IMR-90 (cell line): ENCODE measurements at regions not wholly inside any gene's neighbourhood (a gene's known extent, or its start where the extent isn't known, plus 50 kb on each side); places are given as distances from the start of the nearest gene placed in this dataset.

Source experiments
- ATAC-seq: fragments of 200-7000 bp; cut with Tn5 transposase; 2 replicates; pipeline ENCODE4 v1.9.1; 2020; ENCODE audit warnings: low read depth, mild to moderate bottlenecking, moderate library complexity
- BruUV-seq: library from RNA; stranded (reverse); fragments of 400-500 nt; replicated peaks from 2 replicates; lab custom pipeline; 2021; lab: Mats Ljungman, UMichigan
- CTCF ChIA-PET: fragments of 300-600 bp; formaldehyde crosslinking; extraction: SDS; loops from one replicate; lab custom pipeline; 2021; ENCODE audit warnings: antibody characterized with exemption; lab: Yijun Ruan, JAX
- POLR2A ChIA-PET: fragments of 300-600 bp; sonication (Branson Sonifier 250); formaldehyde crosslinking; loops from one replicate; lab custom pipeline; 2022; ENCODE audit warnings: antibody characterized with exemption; ENCODE audit not compliant: unreplicated experiment; lab: Charles Lee
- DNase-seq: peaks from one replicate; pipeline ENCODE4 v3.0.0; 2013
- H2AFZ ChIP-seq: replicated peaks from 2 replicates; pipeline ENCODE3; 2013; ENCODE audit warnings: low read length, mild to moderate bottlenecking; ENCODE audit not compliant: poor library complexity
- H2AK5ac ChIP-seq: 2 replicates; pipeline ENCODE4 v1.6.1; 2013; ENCODE audit warnings: low read depth, low read length, inconsistent platforms
- H2AK9ac ChIP-seq: replicated peaks from 2 replicates; pipeline ENCODE3; 2013; ENCODE audit warnings: mild to moderate bottlenecking, low read depth, low read length, moderate library complexity; ENCODE audit not compliant: poor library complexity
- H2BK120ac ChIP-seq: 2 replicates; pipeline ENCODE4 v1.6.1; 2013; ENCODE audit warnings: low read depth, low read length, inconsistent platforms
- H2BK15ac ChIP-seq: 3 replicates; pipeline ENCODE4 v1.6.1; 2013; ENCODE audit warnings: low read depth, low read length, inconsistent platforms
- H2BK20ac ChIP-seq: 2 replicates; pipeline ENCODE4 v1.6.1; 2013; ENCODE audit warnings: low read depth, mild to moderate bottlenecking, inconsistent platforms, low read length, moderate library complexity
- H2BK5ac ChIP-seq: 2 replicates; pipeline ENCODE4 v1.6.1; 2013; ENCODE audit warnings: mild to moderate bottlenecking, low read depth, low read length, inconsistent platforms; ENCODE audit not compliant: poor library complexity, severe bottlenecking
- H3K14ac ChIP-seq: replicated peaks from 2 replicates; pipeline ENCODE4 v1.6.1; 2013; ENCODE audit warnings: low read depth, low read length, inconsistent platforms
- H3K18ac ChIP-seq: 2 replicates; pipeline ENCODE4 v1.6.1; 2013; ENCODE audit warnings: low read depth, low read length, control low read depth
- H3K23ac ChIP-seq: 2 replicates; pipeline ENCODE4 v1.6.1; 2013; ENCODE audit warnings: low read depth, low read length, inconsistent platforms
- H3K27ac ChIP-seq: 2 replicates; pipeline ENCODE4 v1.5.1; 2013; ENCODE audit warnings: mild to moderate bottlenecking, control low read depth, low read length; ENCODE audit not compliant: insufficient read depth
- H3K27me3 ChIP-seq: 2 replicates; pipeline ENCODE4 v1.6.1; 2013; ENCODE audit warnings: low read length; ENCODE audit not compliant: control insufficient read depth, insufficient read depth
- H3K36me3 ChIP-seq: 2 replicates; pipeline ENCODE4 v1.6.1; 2013; ENCODE audit warnings: low read length, mixed read lengths; ENCODE audit not compliant: control insufficient read depth, insufficient read depth
- H3K4ac ChIP-seq: 2 replicates; pipeline ENCODE4 v1.6.1; 2013; ENCODE audit warnings: low read depth, low read length, inconsistent platforms
- H3K4me1 ChIP-seq: 2 replicates; pipeline ENCODE4 v1.6.1; 2013; ENCODE audit warnings: low read length, mixed read lengths; ENCODE audit not compliant: control insufficient read depth, insufficient read depth
- H3K4me2 ChIP-seq: 2 replicates; pipeline ENCODE4 v1.6.1; 2013; ENCODE audit warnings: low read depth, mild to moderate bottlenecking, control low read depth, low read length, moderate library complexity
- H3K4me3 ChIP-seq: 2 replicates; pipeline ENCODE4 v1.5.1; 2013; ENCODE audit warnings: low read depth, mild to moderate bottlenecking, control low read depth, low read length, moderate library complexity; ENCODE audit not compliant: insufficient read depth
- H3K56ac ChIP-seq: 2 replicates; pipeline ENCODE4 v1.6.1; 2013; ENCODE audit warnings: low read length, inconsistent platforms; ENCODE audit not compliant: insufficient read depth; ENCODE audit errors: extremely low read depth
- H3K79me1 ChIP-seq, 2 experiments: 2 replicates each; pipeline ENCODE4 v1.6.1; 2013; ENCODE audit warnings: low read length in 2 of 2, inconsistent platforms in 1 of 2, low read depth in 1 of 2
- H3K9ac ChIP-seq: 2 replicates; pipeline ENCODE4 v1.6.1; 2013; ENCODE audit warnings: low read depth, low read length, control low read depth
- H3K9me1 ChIP-seq: 2 replicates; pipeline ENCODE4 v1.6.1; 2013; ENCODE audit warnings: low read length, inconsistent platforms; ENCODE audit not compliant: insufficient read depth
- H3K9me3 ChIP-seq: 2 replicates; pipeline ENCODE4 v1.6.1; 2013; ENCODE audit warnings: low read length; ENCODE audit not compliant: control insufficient read depth, insufficient read depth
- H4K20me1 ChIP-seq: 2 replicates; pipeline ENCODE4 v1.6.1; 2013; ENCODE audit warnings: low read length, inconsistent platforms; ENCODE audit not compliant: insufficient read depth
- H4K5ac ChIP-seq: 2 replicates; pipeline ENCODE4 v1.6.1; 2013; ENCODE audit warnings: mild to moderate bottlenecking, low read depth, low read length, control low read depth
- H4K8ac ChIP-seq, 2 experiments: 2 replicates each; pipeline ENCODE4 v1.6.1; 2013; ENCODE audit warnings: low read depth in 2 of 2, low read length in 2 of 2, control low read depth in 1 of 2, inconsistent platforms in 1 of 2
- H4K91ac ChIP-seq: 2 replicates; pipeline ENCODE4 v1.6.1; 2013; ENCODE audit warnings: low read depth, low read length, inconsistent platforms; ENCODE audit not compliant: insufficient read depth
- RAD21 ChIP-seq: IDR thresholded peaks from 2 replicates; pipeline ENCODE4 v1.6.1; 2012; ENCODE audit warnings: low read length, improper control_type of control experiment
- SMC3 ChIP-seq: fragments of 150-350 bp; IDR thresholded peaks from 2 replicates; pipeline ENCODE4 v1.6.1; 2016; ENCODE audit warnings: low read depth, mild to moderate bottlenecking, antibody characterized with exemption, low read length, moderate library complexity
- WGBS, 2 experiments: methylation state at CpG; one replicate each; pipeline versions ENCODE4 v1.1.5 to v1.1.7; 2013; ENCODE audit warnings: missing lambda C conversion rate in 2 of 2; ENCODE audit not compliant: insufficient read length in 1 of 2; ENCODE audit errors: extremely low coverage in 2 of 2; 5-methylcytosine and 5-hydroxymethylcytosine counted together
- dilution Hi-C: fragments of 300-500 bp; cut with HindIII; formaldehyde crosslinking; loops from one replicate; pipeline ENCODE4 v1.14.3; 2018; ENCODE audit warnings: low sequenced_read_pairs; ENCODE audit not compliant: unreplicated experiment
- in situ Hi-C: fragments of 300-500 bp; cut with MboI; formaldehyde crosslinking; loops from 3 replicates; pipeline ENCODE4 v1.14.3; 2019; ENCODE audit warnings: low sequenced_read_pairs, inconsistent platforms, mixed read lengths
- intact Hi-C: fragments of 100-400 bp; cut with micrococcal nuclease; formaldehyde crosslinking; loops from 2 replicates; pipeline ENCODE4 v1.10.0; 2022

GRCh38 chr7:14083761-14084160 lies 94.3 kb upstream of the ETV1 start:
- in situ Hi-C loops: no loop called here
- no peak overlapping the region for H3K4ac ChIP-seq

More at GRCh38 chr7:14083761-14084160, 94.3 kb upstream of the ETV1 start:
- no peaks in the 10 kb centered on the region for H3K79me1 ChIP-seq
- no peak overlapping the region for H3K23ac ChIP-seq
- ATAC-seq (no peak), DNase-seq (no peak)
- H3K4me2 ChIP-seq: no peak overlapping the region
- H3K18ac ChIP-seq: no peak overlapping the region
- H4K8ac ChIP-seq: no peak overlapping the region
- no peaks in the 10 kb centered on the region for H3K9me3 ChIP-seq
- H2BK5ac ChIP-seq: no peak overlapping the region
- H3K14ac ChIP-seq: no peak overlapping the region
- intact Hi-C loops: no loop called here
- H2BK15ac ChIP-seq: no peak overlapping the region
- no peak overlapping the region for H4K5ac ChIP-seq
- BruUV-seq: no TSS peak
- no peak overlapping the region for H2AFZ ChIP-seq
- H3K56ac ChIP-seq: no peak overlapping the region
- H3K9ac ChIP-seq: no peak overlapping the region
- ChIA-PET CTCF (no interaction called here), POLR2A (no interaction called here)
- H4K91ac ChIP-seq: no peak overlapping the region
- dilution Hi-C loops: no loop called here
- WGBS, 2 experiments: no CpG with 5 or more reads among the region's 2 CpGs
- TF ChIP-seq SMC3: no peak
- no peak for TF ChIP-seq RAD21
- no peak overlapping the region for H2AK5ac ChIP-seq
- H2BK20ac ChIP-seq: no peak overlapping the region
- H3K4me1 ChIP-seq: no peaks in the 10 kb centered on the region
- H4K20me1 ChIP-seq: no peaks in the 10 kb centered on the region
- H3K27ac ChIP-seq: no peak overlapping the region
- H3K27me3 ChIP-seq: no peaks in the 10 kb centered on the region
- H3K9me1 ChIP-seq: no peaks in the 10 kb centered on the region
- no peak overlapping the region for H2BK120ac ChIP-seq
- H3K36me3 ChIP-seq: no peaks in the 10 kb centered on the region
- no peak overlapping the region for H3K4me3 ChIP-seq
- H2AK9ac ChIP-seq: no peak overlapping the region
